Fibroblast of skin of right quadriceps (primary cell): ENCODE measurements at regions not wholly inside any gene's neighbourhood (a gene's known extent, or its start where the extent isn't known, plus 50 kb on each side); places are given as distances from the start of the nearest gene placed in this dataset.
"Not testable (repeated sequence)": the region's sequence is repeated elsewhere in the genome, so short reads cannot be mapped to it uniquely, and the experiment has no call there.

Experiments used
- DNase-seq: peaks from one replicate; pipeline ENCODE4 v3.0.0-alpha.2; 2013

DNA sequence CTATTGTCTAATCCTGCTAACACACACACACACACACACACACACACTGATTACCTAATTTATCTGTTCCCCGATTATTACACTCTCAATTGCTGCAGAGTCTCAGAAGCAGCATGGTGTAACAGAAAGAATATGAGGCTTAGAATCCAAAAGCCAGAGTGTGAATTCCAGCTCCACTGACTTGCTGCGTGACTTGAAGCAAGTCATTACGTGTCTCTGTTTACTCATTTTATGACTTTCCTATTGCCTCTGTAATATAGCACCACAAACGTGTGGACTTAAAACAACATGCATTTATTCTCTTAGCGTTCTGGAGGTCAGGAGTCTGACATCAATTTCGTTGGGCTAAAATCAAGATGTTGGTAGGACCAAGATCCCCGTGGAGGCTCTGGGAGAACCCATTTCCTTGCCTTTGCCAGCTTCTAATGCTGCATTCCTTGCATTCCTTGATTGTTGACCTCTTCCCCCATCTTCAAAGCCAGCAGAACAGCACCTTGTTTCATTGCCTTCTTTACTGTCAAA is 55.9 kb upstream of the ATP5PO start:
- peak; percentile 85 for DNase-seq

DNA sequence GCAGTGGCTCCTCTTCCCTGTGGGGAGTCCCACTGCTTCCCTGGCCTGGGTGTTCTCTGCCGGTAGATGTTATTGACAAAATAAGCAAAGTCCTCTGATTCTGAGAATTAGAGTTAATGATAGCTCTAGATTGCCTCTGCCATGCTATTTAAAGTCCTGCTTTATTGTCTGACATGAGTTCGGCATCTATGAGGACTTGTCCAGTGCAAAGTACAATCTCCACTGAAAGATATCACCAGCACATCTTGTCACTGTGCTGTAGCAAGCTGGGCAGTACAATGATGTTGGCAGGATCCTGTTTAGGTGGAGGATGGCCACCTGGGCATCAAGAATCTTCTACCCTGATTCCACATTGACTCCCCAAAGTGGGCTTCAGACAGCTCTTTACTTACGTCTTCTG is 54.0 kb upstream of the ATP5PO start:
- DNase-seq = no peak

DNA sequence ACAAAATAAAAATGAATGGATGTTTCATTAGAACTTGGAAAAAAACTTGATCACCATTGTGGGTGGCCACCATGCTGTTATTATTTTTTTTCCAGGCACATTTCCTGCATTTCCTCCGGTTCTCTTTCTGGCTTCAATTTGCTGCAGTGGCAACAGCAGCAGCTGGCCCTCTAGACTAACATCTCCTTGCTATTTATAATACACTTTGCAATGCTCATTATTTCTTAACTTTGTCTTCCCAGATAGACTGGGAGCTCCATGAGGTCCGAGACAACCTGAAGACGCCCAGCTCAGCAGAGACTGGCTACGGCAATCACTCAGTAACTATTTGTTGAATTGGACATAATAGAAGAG is 53.4 kb upstream of the ATP5PO start:
- DNase-seq = no peak

DNA sequence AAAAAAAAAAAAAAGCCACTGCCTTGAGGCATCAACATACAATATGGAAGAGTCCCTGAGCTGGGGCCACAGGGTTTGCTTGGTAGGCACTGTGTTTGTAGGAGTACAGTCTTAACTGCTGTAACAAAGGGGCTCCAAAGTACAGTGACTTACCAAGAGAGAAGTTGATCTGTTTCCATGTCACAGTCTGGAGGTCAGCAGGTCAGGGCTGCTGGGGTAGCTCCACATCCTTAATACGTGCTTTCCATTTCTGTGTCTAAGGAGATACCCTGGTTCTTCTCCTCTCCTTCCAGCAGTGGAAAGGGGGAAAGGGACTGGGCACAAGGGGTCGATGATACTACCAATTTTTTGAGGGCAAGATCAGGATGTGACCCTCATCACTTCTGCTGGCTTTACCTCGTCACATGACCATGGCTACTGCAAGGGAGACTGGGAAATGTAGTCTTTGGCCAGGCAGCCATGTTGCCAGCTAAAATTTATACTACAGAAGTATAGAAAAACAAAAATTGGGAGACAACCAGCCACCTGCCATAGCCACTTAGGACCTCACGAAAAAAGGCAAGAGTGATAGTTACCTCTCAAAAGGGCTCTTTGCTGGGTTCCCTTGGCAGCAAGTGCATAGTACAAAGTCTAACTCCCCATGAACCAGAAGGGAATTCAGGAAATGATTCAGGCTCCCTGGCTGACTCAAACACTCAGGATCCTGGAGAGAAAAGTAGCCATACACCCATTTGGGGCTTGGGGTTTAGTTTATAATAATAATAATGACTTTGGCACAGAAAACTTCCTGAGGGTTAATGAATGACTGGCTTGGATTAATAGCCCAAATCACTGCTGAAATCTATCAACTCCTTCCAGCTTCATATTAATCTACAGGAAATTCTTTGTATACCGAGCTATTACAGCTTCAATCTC is 52.7 kb upstream of the ATP5PO start:
- peak; percentile 91 for DNase-seq

DNA sequence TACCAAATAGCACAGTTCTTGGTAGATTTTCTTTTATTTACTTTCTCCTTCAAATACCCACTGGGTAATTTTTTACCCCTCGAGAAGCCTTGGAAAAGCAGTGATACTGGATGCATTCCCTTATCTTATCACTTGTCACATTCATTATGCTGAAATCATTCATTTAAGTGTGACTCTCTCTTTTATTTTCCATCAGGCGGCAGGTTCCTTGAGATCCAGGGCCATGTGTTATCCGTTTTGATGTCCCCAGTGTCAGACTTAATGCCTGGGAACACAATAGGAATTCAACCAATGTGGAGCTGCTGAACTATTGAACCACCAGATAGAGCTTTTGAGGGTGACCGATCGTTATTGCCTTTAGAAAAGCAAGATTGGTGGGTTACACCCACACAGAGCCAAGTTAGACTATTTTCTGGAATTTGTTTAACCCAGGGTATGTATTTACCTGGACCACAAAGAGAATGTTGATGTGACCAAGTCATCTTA is 51.5 kb upstream of the ATP5PO start:
- DNase-seq = no peak

DNA sequence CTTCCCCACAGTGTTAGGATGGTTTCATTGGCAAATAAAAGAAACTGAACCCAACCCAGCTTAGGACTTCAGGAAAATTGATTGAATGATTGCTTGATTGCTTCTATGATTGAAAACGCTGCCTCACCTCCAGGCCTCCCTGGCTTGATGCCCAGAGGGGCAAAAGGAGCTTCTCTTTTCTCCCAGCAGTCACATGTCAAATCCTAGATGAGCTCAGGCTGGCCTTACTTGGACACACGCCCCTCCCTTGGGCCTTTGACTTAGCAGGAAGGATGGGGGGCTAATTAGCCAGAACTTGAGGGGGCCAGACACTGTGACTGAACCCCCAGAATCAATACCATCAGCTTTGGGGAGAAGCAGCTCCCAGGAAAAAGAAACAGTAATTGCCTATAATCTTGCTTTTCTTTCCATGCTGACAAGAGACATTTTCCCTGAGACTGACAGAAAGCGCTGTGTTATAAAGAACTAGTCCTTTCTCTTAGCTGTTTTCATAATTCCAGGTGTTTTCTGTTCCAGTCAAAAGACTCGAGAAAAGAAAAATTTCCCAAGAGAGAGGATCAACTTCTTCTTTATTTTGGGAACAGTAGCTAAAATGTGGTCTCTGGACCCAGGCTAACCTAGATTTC is 50.8 kb upstream of the ATP5PO start:
- no peak for DNase-seq

DNA sequence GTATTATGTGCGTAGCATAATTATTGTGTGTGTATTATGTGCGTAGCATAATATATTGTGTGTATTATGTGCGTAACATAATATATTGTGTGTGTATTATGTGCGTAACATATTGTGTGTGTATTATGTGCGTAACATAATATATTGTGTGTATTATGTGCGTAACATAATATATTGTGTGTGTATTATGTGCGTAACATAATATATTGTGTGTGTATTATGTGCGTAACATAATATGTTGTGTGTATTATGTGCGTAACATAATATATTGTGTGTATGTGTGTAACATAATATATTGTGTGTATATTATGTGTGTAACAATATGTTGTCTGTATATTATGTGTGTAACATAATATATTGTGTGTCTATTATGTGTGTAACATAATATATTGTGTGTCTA is 50.1 kb upstream of the ATP5PO start:
- not testable (repeated sequence) for DNase-seq
